ENCODE measurements at regions not wholly inside any gene's neighbourhood (a gene's known extent, or its start where the extent isn't known, plus 50 kb on each side); places are given as distances from the start of the nearest gene placed in this dataset.

GRCh38 chr2:187125318-187125717, 276.3 kb upstream of the ZSWIM2 start:
- TF ChIP-seq ARNTL (CRISPR knock-in tag; IDR thresholded peaks at IDR 0.05; ENCODE audit: borderline replicate concordance, low read depth) (no peak), ZFP30 (CRISPR knock-in tag; IDR thresholded peaks at IDR 0.05) (no peak), ZNF70 (CRISPR knock-in tag; IDR thresholded peaks at IDR 0.05) (no peak), CSRNP3 (CRISPR knock-in tag; IDR thresholded peaks at IDR 0.05) (no peak), ZC3H10 (CRISPR knock-in tag; IDR thresholded peaks at IDR 0.05) (no peak)

Measured in SK-N-SH treated with all-trans-retinoic acid at 6 μM for 48 hours (cell line).